ENCODE measurements at regions not wholly inside any gene's neighbourhood (a gene's known extent, or its start where the extent isn't known, plus 50 kb on each side); places are given as distances from the start of the nearest gene placed in this dataset.

DNA sequence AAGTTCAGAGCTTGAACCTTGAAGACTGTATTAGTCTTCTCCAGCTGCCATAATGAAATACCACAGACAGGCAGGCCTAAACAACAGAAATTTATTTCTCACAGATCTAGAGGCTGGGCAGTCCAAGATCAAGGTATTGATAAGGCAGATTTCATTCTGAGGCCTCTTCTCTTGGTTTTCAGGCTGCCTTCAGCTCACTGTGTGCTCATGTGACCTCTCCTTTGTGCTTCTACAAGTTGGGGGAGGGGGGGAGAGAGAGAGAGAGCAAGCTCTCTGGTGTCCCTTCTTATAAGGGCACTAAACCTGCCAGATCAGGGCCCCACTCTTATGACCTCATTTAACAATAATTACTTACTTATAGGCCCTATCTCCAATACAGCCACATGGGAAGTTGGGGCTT lies 102.6 kb upstream of the RSPO3 start:
- H3K4me3 ChIP-seq (ENCODE audit: low read depth in 1 of 2, low read length in 1 of 2): no peak overlapping the region
- no peaks in the 10 kb centered on the region for H3K4me1 ChIP-seq (ENCODE audit: control insufficient read depth in 1 of 2, insufficient read depth in 1 of 2, low read depth in 1 of 2, low read length in 1 of 2)
- no peak overlapping the region for H3K27ac ChIP-seq
- H3K9me3 ChIP-seq: no peaks in the 10 kb centered on the region
- no peaks in the 10 kb centered on the region for H3K36me3 ChIP-seq
- TF ChIP-seq, protein P1, sequence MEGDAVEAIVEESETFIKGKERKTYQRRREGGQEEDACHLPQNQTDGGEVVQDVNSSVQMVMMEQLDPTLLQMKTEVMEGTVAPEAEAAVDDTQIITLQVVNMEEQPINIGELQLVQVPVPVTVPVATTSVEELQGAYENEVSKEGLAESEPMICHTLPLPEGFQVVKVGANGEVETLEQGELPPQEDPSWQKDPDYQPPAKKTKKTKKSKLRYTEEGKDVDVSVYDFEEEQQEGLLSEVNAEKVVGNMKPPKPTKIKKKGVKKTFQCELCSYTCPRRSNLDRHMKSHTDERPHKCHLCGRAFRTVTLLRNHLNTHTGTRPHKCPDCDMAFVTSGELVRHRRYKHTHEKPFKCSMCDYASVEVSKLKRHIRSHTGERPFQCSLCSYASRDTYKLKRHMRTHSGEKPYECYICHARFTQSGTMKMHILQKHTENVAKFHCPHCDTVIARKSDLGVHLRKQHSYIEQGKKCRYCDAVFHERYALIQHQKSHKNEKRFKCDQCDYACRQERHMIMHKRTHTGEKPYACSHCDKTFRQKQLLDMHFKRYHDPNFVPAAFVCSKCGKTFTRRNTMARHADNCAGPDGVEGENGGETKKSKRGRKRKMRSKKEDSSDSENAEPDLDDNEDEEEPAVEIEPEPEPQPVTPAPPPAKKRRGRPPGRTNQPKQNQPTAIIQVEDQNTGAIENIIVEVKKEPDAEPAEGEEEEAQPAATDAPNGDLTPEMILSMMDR (IDR thresholded peaks at IDR 0.05): no peak
- H3K27me3 ChIP-seq: no peaks in the 10 kb centered on the region

DNA sequence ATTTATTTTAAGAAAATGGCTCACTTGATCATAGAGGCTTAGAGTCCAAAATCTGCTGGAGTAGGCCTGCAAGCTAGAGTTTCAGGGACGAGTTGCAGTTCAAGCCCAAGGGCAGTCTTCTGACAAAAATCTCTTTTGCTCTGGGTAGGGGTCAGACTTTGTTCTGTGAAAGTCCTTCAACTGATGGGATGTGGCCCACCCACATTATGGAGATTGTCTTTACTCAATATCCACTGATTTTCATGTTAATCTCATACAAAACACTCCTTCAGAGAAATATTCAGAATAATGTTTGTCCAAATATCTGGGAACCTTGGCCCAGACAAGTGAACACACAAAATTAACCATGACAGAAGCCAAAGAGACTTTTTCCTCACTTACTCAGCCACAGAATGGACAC lies 98.6 kb upstream of the RSPO3 start:
- H3K4me3 ChIP-seq (ENCODE audit: low read depth in 1 of 2, low read length in 1 of 2): no peak overlapping the region
- H3K4me1 ChIP-seq (ENCODE audit: control insufficient read depth in 1 of 2, insufficient read depth in 1 of 2, low read depth in 1 of 2, low read length in 1 of 2): no peaks in the 10 kb centered on the region
- H3K27me3 ChIP-seq: no peaks in the 10 kb centered on the region
- H3K36me3 ChIP-seq: no peaks in the 10 kb centered on the region
- H3K27ac ChIP-seq: no peak overlapping the region
- H3K9me3 ChIP-seq: no peaks in the 10 kb centered on the region
- TF ChIP-seq, protein P1 (IDR thresholded peaks at IDR 0.05): no peak

DNA sequence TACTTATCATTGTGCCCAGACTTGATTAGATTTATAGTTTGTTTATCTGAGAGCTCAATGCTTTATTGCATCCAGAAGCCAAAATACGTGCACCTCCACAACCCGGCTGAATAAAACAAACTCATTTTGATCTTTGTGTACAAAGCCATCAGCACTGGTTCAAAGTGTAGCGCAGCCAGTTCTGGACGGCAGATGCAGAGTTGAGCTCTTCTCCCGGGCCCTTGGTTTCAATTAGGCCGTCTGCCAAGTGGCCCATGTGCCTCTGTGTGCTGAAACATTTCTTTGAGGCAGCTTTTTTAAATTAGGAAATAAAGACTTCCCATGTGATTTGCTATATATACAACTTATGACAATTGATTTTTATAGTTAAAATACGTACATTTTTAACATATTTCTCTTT lies 96.2 kb upstream of the RSPO3 start:
- H3K9me3 ChIP-seq: no peaks in the 10 kb centered on the region
- no peaks in the 10 kb centered on the region for H3K4me1 ChIP-seq (ENCODE audit: control insufficient read depth in 1 of 2, insufficient read depth in 1 of 2, low read depth in 1 of 2, low read length in 1 of 2)
- H3K27me3 ChIP-seq: no peaks in the 10 kb centered on the region
- H3K36me3 ChIP-seq: no peaks in the 10 kb centered on the region
- no peak overlapping the region for H3K4me3 ChIP-seq (ENCODE audit: low read depth in 1 of 2, low read length in 1 of 2)
- TF ChIP-seq, protein P1 (IDR thresholded peaks at IDR 0.05): no peak
- no peak overlapping the region for H3K27ac ChIP-seq

DNA sequence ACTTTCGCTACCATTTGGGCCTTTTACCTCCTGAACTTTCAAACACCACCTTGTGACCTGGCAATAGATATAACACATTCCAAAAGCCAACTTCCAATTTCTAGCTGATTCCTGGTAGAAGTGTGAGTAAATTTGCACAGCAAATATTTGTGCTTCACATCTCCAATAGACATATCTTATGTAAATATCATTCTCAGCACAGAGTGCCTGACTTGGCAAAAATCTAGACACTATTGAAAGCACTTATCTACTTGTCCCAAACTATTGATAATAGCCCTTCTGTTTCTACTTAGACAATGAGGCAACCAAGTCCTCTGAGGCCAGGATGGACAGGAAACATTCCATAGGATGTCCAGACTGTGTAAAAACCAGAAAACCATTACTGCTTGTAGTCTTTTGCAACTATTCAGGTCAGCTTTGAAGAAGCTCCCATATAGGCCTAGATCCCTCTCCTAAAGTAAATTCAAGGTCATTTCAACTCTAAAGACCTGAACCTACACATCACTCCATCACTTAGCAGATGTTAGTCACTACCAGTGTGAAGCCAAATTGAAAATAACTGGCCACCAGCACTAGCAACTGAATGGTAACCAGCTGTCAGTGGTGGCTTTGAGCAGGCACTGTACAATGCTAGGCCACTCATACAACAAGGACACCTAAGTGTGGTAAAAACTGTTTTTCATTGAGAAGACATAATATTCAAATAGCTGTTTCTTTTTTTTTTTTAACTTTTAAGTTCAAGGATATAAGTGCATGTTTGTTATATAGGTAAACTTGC lies 95.3 kb upstream of the RSPO3 start:
- Histone ChIP-seq H3K27ac (no peak overlapping the region), H3K36me3 (no peaks in the 10 kb centered on the region), H3K4me1 (ENCODE audit: control insufficient read depth in 1 of 2, insufficient read depth in 1 of 2, low read depth in 1 of 2, low read length in 1 of 2) (no peaks in the 10 kb centered on the region), H3K9me3 (no peaks in the 10 kb centered on the region), H3K27me3 (no peaks in the 10 kb centered on the region), H3K4me3 (ENCODE audit: low read depth in 1 of 2, low read length in 1 of 2) (no peak overlapping the region)
- TF ChIP-seq, protein P1 (IDR thresholded peaks at IDR 0.05): no peak

DNA sequence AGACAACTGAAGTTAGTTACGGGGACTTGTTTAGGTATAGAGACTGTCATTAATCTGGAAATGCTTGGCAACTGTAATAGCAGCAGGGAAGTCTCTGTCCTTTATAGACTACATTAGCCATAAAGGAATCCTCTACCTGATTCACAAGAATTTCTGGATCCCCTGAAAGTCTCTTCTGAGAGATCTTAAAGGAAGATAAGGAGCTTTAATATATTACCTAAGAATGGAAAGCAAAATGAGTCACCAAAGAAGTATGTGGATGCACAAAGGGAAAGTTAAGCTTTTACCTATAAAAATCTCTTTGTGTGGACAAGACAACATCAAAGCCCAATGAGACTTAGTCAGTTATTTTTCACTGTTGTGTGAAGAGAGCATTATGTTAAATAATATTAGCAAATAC lies 92.2 kb upstream of the RSPO3 start:
- TF ChIP-seq, protein P1 (IDR thresholded peaks at IDR 0.05): no peak
- H3K4me3 ChIP-seq (ENCODE audit: low read depth in 1 of 2, low read length in 1 of 2): no peak overlapping the region

More for the DNA sequence above, 92.2 kb upstream of the RSPO3 start:
- no peaks in the 10 kb centered on the region for H3K9me3 ChIP-seq
- H3K27ac ChIP-seq: no peak overlapping the region
- no peaks in the 10 kb centered on the region for H3K27me3 ChIP-seq
- H3K36me3 ChIP-seq: no peaks in the 10 kb centered on the region
- no peaks in the 10 kb centered on the region for H3K4me1 ChIP-seq (ENCODE audit: control insufficient read depth in 1 of 2, insufficient read depth in 1 of 2, low read depth in 1 of 2, low read length in 1 of 2)

All from neutrophil (primary cell).